Nephron progenitor cell (in vitro differentiated cells): ENCODE measurements at regions not wholly inside any gene's neighbourhood (a gene's known extent, or its start where the extent isn't known, plus 50 kb on each side); places are given as distances from the start of the nearest gene placed in this dataset.
"Not testable (repeated sequence)": the region's sequence is repeated elsewhere in the genome, so short reads cannot be mapped to it uniquely, and the experiment has no call there.

ENCODE experiments used
- DNase-seq: peaks from one replicate; pipeline ENCODE4 v3.0.0; 2021
- H3K27ac Mint-ChIP-seq: 2 replicates; pipeline ENCODE4 v1.8.0; 2021; ENCODE audit warnings: mild to moderate bottlenecking, moderate library complexity, mixed read lengths
- H3K27me3 Mint-ChIP-seq: 2 replicates; pipeline ENCODE4 v1.8.0; 2021; ENCODE audit warnings: mild to moderate bottlenecking, low read depth, mixed read lengths; ENCODE audit not compliant: poor library complexity
- H3K36me3 Mint-ChIP-seq: 2 replicates; pipeline ENCODE4 v1.8.0; 2021; ENCODE audit warnings: low read depth, mixed read lengths
- H3K4me1 Mint-ChIP-seq: 2 replicates; pipeline ENCODE4 v1.8.0; 2021; ENCODE audit warnings: mixed read lengths
- H3K4me3 Mint-ChIP-seq: 2 replicates; pipeline ENCODE4 v1.8.0; 2021; ENCODE audit warnings: mild to moderate bottlenecking, moderate library complexity, mixed read lengths
- H3K9me3 Mint-ChIP-seq: 2 replicates; pipeline ENCODE4 v1.8.0; 2021; ENCODE audit warnings: mild to moderate bottlenecking, moderate library complexity, mixed read lengths
- TF ChIP-seq, protein P1 (sequence below): fragments of 200-600 bp; sonication (generic); IDR thresholded peaks from 2 replicates; pipeline ENCODE4 v1.5.0; 2021; ENCODE audit warnings: antibody characterized with exemption

DNA sequence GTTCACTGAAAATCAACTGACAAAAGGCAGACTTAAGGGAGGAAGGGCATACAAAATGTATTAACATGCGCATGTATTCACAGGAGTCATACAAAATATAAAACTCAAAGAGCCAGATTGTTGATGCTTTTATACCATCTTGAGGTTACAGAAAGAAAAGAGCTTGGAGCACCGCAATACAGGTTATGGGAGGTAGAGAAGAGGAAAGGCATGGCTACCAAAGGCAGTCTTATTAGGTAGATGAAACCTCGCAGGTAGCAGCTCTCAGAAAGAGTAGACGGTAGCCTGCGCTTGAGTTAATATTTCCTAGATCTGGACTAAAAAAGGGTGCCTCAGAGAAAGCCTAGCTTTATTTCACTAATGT, 69.0 kb upstream of the DHRS4 start:
- Mint-ChIP-seq H3K4me3 (no peak overlapping the region), H3K9me3 (peaks cover 38% of the 10 kb centered on the region), H3K36me3 (no peaks in the 10 kb centered on the region), H3K27ac (no peak overlapping the region), H3K4me1 (no peaks in the 10 kb centered on the region), H3K27me3 (peaks cover 7% of the 10 kb centered on the region)
- TF ChIP-seq, protein P1, sequence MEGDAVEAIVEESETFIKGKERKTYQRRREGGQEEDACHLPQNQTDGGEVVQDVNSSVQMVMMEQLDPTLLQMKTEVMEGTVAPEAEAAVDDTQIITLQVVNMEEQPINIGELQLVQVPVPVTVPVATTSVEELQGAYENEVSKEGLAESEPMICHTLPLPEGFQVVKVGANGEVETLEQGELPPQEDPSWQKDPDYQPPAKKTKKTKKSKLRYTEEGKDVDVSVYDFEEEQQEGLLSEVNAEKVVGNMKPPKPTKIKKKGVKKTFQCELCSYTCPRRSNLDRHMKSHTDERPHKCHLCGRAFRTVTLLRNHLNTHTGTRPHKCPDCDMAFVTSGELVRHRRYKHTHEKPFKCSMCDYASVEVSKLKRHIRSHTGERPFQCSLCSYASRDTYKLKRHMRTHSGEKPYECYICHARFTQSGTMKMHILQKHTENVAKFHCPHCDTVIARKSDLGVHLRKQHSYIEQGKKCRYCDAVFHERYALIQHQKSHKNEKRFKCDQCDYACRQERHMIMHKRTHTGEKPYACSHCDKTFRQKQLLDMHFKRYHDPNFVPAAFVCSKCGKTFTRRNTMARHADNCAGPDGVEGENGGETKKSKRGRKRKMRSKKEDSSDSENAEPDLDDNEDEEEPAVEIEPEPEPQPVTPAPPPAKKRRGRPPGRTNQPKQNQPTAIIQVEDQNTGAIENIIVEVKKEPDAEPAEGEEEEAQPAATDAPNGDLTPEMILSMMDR: no peak
- no peak for DNase-seq

DNA sequence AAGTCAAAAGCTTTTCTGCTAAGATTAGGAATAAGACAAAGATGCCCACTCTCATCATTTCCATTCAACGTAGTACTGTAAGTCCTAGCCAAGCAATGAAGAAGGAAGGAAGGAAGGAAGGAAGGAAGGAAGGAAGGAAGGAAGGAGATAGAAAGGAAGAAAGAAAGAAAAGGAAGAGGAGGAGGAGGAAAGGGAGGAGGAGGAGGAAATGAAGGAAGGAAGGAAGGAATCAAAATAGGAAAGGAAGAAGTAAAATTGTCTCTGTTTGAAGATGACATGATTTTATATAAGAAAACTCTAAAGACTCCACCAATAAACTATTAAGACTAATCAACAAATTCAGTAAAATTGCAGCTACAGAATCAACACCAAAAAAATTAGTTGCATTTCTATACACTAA, 66.0 kb upstream of the DHRS4 start:
- DNase-seq: no peak
- TF ChIP-seq, protein P1: no peak
- Mint-ChIP-seq H3K27me3 (peaks cover 3% of the 10 kb centered on the region), H3K4me3 (no peak overlapping the region), H3K36me3 (no peaks in the 10 kb centered on the region), H3K4me1 (no peaks in the 10 kb centered on the region), H3K27ac (no peak overlapping the region), H3K9me3 (peaks cover 49% of the 10 kb centered on the region)

DNA sequence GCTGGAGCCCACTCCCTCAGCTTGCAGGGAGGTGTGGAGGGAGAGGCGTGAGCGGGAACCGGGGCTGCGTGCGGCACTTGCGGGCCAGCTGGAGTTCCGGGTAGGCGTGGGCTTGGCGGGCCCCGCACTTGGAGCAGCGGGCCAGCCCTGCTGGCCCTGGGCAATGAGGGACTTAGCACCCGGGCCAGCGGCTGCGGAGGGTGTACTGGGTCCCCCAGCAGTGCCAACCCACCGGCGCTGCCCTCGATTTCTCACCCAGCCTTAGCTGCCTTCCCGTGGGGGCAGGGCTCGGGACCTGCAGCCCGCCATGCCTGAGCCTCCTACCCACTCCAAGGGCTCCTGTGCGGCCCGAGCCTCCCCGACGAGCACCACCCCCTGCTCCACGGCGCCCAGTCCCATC, 61.9 kb upstream of the DHRS4 start:
- H3K27ac Mint-ChIP-seq, H3K27me3 Mint-ChIP-seq, H3K4me1 Mint-ChIP-seq, H3K36me3 Mint-ChIP-seq, H3K4me3 Mint-ChIP-seq, DNase-seq: not testable (repeated sequence)
- H3K9me3 Mint-ChIP-seq: peaks cover 44% of the 10 kb centered on the region

DNA sequence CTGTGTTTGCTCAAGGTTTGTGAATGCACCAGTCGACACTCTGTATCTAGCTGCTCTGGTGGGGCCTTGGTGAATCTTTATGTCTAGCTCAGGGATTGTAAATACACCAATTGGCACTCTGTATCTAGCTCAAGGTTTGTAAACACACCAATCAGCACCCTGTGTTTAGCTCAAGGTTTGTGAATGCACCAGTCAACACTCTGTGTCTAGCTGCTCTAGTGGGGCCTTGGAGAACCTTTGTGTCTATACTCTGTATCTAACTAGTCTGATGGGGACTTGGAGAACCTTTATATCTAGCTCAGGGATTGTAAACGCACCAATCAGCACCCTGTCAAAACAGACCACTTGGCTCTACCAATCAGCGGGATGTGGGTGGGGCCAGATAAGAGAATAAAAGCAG, 61.3 kb upstream of the DHRS4 start:
- H3K9me3 Mint-ChIP-seq: peaks cover 40% of the 10 kb centered on the region
- not testable (repeated sequence) for H3K4me3 Mint-ChIP-seq, DNase-seq, H3K4me1 Mint-ChIP-seq, H3K27ac Mint-ChIP-seq, H3K36me3 Mint-ChIP-seq, H3K27me3 Mint-ChIP-seq

DNA sequence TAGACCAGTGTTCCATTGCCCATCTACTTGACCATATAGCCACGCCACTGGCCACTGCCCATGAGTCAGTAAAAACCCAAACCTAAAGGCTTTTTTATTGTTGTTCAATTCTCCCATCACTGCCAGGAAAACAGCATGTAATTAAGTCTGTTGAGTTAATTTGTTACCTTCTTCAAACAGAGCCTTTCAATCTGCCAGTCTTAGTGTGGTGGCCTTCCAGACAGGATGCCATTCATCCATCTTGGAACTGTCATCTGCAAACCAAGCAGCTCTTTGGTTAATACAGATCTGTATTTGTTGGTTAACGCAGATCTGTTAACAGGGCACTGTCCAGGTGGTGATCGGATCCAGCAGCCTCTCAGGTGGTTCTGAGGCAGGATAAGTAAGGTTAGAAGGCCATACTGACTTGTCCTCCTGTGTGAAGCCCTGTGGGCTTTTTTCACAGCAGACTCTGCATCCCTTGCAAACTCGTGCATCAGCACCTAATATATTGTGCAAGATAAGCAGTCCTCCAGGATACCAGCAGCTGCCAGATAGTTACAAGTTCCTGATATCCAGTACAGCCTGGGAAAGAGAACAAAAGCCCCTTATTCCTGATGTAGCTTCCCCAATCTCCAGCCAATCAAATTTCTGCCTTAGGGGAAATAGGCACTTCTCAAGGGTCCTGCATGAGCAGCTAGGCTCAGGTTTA, 59.1 kb upstream of the DHRS4 start:
- Mint-ChIP-seq H3K27me3 (peaks cover 6% of the 10 kb centered on the region), H3K36me3 (no peaks in the 10 kb centered on the region), H3K4me1 (no peaks in the 10 kb centered on the region), H3K27ac (no peak overlapping the region), H3K4me3 (no peak overlapping the region), H3K9me3 (peaks cover 36% of the 10 kb centered on the region)
- TF ChIP-seq, protein P1: no peak
- no peak for DNase-seq

DNA sequence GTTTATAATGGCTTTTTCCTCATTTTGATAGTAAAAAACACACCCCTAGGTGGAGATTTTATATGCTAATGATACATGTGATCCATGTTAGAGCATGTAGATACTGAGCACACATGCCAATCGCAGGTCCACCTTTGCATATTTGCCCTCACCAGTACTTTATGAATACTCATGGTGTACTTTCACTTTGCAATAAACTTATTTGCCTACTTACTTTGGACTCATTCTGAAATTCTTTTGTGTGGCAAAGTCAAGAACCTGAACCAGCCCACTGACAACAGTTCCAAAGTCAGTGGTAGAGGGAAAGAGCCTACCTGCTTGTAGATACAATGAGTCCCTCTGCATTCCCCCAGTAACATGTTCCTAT, 58.5 kb upstream of the DHRS4 start:
- H3K27ac Mint-ChIP-seq: no peak overlapping the region
- H3K4me1 Mint-ChIP-seq: no peaks in the 10 kb centered on the region
- TF ChIP-seq, protein P1: no peak
- DNase-seq: no peak
- peaks cover 39% of the 10 kb centered on the region for H3K9me3 Mint-ChIP-seq
- no peaks in the 10 kb centered on the region for H3K36me3 Mint-ChIP-seq
- H3K4me3 Mint-ChIP-seq: no peak overlapping the region
- peaks cover 6% of the 10 kb centered on the region for H3K27me3 Mint-ChIP-seq

DNA sequence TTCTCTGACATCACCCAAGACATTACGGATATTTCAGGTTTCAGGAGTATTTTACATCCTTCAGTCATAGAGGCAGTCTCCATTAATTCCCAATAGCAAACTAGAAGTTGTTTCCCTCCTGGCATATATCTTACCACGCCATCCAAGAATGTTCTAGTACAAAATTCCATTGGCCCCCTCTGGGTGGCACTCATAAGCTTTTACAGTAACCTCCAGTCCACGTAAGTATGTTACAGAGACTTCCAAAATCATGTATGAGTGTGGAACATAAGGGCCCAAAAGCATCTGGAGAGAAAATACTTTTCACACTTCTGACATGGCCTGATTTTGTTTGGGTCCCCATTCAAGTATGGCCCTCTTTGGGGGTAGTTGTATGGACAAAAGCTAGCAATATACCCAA, 58.1 kb upstream of the DHRS4 start:
- no peak for DNase-seq
- no peak overlapping the region for H3K4me3 Mint-ChIP-seq
- H3K4me1 Mint-ChIP-seq: no peaks in the 10 kb centered on the region
- no peaks in the 10 kb centered on the region for H3K36me3 Mint-ChIP-seq
- TF ChIP-seq, protein P1: no peak
- H3K27ac Mint-ChIP-seq: no peak overlapping the region
- peaks cover 40% of the 10 kb centered on the region for H3K9me3 Mint-ChIP-seq
- peaks cover 6% of the 10 kb centered on the region for H3K27me3 Mint-ChIP-seq
